HAP-1 (cell line): ENCODE measurements at regions not wholly inside any gene's neighbourhood (a gene's known extent, or its start where the extent isn't known, plus 50 kb on each side); places are given as distances from the start of the nearest gene placed in this dataset.

ENCODE experiments used
- DNase-seq, 2 experiments: peaks; one replicate each; pipeline ENCODE4 v3.0.0-alpha.2; 2016 to 2020; ENCODE audit warnings: low spot score in 2 of 2
- H3K27me3 ChIP-seq: fragments of 250-450 bp; sonication (Bioruptor Pico); 2 replicates; pipeline ENCODE4 v1.5.1; 2020; ENCODE audit warnings: low read depth, mild to moderate bottlenecking, moderate library complexity
- H3K36me3 ChIP-seq: fragments of 250-450 bp; sonication (Bioruptor Pico); replicated peaks from 2 replicates; pipeline ENCODE4 v1.5.1; 2020; ENCODE audit warnings: mild to moderate bottlenecking
- H3K4me1 ChIP-seq: fragments of 250-450 bp; sonication (Bioruptor Pico); 2 replicates; pipeline ENCODE4 v1.5.1; 2020; ENCODE audit warnings: mild to moderate bottlenecking
- H3K4me3 ChIP-seq: fragments of 250-450 bp; sonication (Bioruptor Pico); 2 replicates; pipeline ENCODE4 v1.5.1; 2020; ENCODE audit warnings: mild to moderate bottlenecking, moderate library complexity
- H3K9me3 ChIP-seq: fragments of 250-450 bp; sonication (Bioruptor Pico); 2 replicates; pipeline ENCODE4 v1.5.1; 2020; ENCODE audit warnings: mild to moderate bottlenecking, moderate library complexity
- in situ Hi-C: fragments of 300-500 bp; cut with MboI; formaldehyde crosslinking; loops from 3 replicates; pipeline ENCODE4 v1.14.3; 2020; ENCODE audit warnings: low sequenced_read_pairs, inconsistent platforms, mixed read lengths

DNA sequence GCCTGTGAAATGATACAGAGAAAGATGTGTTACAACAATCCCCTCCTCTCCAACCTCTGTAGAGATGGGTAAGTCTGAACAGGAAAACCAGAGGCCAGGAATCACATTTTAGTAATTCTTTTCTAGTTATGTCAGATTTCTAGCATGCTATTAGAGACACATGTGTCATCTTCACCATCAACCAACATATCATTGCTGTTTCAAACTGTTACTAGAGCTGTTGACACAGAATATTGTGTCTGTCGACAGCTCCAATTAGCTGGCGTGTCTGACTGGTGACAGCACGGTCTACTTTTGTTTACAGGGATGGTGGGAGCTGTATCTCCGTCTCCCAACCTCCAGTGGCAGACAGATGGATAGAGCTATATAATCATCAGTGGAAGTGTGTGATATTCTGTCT, 393.2 kb downstream of the SOX2 start:
- no peak for DNase-seq
- Histone ChIP-seq H3K4me3 (no peak overlapping the region), H3K27me3 (no peaks in the 10 kb centered on the region), H3K36me3 (no peaks in the 10 kb centered on the region), H3K9me3 (no peaks in the 10 kb centered on the region; the same call in 1 of the 2 replicates), H3K4me1 (no peaks in the 10 kb centered on the region)
- in situ Hi-C loops = no loop called here

DNA sequence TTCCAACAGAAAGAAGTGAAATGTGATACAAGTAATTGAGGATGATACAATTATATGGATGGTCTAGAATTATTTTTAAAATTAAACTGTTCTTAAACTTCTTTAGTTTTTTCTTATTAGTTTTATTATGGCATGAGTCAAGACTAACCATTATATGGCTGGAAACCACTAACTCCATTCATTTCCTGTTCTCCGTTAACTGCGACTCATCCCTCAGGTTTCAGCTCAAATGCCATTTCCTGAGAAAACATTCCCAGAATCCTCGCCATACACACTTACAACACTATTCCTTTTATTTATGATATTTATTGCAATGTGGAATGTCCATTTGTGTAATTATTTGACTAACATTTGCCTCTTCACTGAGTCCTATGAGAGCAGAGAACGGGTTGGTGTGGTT, 394.1 kb downstream of the SOX2 start:
- Histone ChIP-seq H3K4me1 (no peaks in the 10 kb centered on the region), H3K9me3 (no peaks in the 10 kb centered on the region; the same call in 1 of the 2 replicates), H3K4me3 (no peak overlapping the region), H3K27me3 (no peaks in the 10 kb centered on the region), H3K36me3 (no peaks in the 10 kb centered on the region)
- in situ Hi-C loops = no loop called here
- no peak for DNase-seq

DNA sequence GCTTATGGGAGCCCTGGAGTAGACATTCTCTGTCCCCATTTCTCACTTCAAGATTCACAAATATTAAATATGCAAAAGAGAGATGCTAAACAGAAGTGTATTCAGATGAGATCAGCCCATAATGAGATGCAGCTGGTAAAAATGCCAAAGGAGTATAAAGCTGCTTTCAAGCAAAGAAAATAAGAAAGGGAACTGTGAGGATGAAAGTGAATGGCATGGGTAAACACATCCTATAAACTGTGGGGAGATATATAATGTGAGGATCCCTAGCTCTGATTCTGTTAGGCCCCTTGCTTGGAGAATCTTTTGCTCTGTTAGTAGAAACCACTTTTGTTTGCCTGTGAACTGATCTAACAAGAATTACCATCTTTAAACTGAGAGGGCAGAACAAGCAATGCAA, 396.6 kb downstream of the SOX2 start:
- H3K27me3 ChIP-seq = no peaks in the 10 kb centered on the region
- no peak for DNase-seq
- no peaks in the 10 kb centered on the region for H3K4me1 ChIP-seq
- no peaks in the 10 kb centered on the region for H3K36me3 ChIP-seq
- no peaks in the 10 kb centered on the region; the same call in 1 of the 2 replicates for H3K9me3 ChIP-seq
- H3K4me3 ChIP-seq = no peak overlapping the region
- in situ Hi-C loops = no loop called here

DNA sequence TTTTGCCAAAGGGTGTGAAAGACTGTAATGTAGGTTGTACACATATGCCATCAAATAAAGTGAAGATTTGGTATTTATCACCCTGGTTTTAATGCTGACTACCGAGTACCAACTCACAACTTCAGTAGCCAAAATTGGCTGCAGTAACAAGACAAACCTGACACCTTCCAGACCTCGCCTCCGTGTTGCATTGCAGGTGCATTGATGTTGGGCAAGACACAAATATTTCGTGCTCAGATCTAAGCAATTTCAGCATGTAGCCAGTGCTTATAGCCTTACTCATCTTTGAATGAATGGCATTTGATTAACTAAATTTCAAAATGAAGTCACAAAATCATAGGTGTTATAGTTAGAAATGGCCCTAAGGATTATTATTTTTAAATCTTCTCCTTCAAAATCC, 400.2 kb downstream of the SOX2 start:
- Histone ChIP-seq H3K9me3 (no peaks in the 10 kb centered on the region; the same call in 1 of the 2 replicates), H3K36me3 (no peaks in the 10 kb centered on the region), H3K4me1 (no peaks in the 10 kb centered on the region), H3K4me3 (no peak overlapping the region), H3K27me3 (no peaks in the 10 kb centered on the region)
- no peak for DNase-seq
- in situ Hi-C loops = no loop called here

DNA sequence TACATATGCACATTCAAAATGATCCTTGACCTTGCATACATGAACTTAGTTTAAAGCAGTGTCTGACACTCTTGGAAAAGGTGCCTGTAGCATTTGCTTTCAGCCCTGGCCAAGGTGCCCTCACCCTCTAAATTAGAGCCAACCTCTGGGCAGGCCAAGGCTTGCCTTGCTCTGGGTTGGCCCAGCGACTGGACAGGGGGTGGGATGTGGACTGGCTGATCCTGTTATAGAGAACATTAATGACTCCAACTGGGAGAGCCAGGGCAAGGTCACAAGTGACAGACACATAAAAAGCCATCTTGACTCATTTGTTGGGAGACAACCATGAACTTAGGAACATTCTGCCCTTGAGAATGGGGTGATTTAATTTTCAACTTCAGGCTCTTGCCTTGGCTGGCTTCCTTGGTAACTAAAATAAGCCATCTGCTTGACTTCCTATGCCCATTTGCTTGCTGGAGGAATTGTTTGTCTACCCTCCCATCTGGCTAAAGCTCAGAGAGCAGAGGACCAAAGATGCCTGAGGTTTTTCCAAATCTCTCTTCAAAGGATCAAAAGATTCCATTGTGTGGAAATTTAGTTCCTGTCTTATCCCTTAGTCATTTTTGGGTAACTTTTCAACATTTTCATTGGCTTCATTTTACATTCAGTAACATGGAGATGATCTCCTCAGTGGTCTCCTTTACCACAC, 403.7 kb downstream of the SOX2 start:
- H3K36me3 ChIP-seq = no peaks in the 10 kb centered on the region
- DNase-seq = no peak
- H3K4me1 ChIP-seq = no peaks in the 10 kb centered on the region; the same call in 1 of the 2 replicates
- no peak overlapping the region for H3K4me3 ChIP-seq
- no peaks in the 10 kb centered on the region for H3K27me3 ChIP-seq
- no peaks in the 10 kb centered on the region for H3K9me3 ChIP-seq
- in situ Hi-C loops = no loop called here

DNA sequence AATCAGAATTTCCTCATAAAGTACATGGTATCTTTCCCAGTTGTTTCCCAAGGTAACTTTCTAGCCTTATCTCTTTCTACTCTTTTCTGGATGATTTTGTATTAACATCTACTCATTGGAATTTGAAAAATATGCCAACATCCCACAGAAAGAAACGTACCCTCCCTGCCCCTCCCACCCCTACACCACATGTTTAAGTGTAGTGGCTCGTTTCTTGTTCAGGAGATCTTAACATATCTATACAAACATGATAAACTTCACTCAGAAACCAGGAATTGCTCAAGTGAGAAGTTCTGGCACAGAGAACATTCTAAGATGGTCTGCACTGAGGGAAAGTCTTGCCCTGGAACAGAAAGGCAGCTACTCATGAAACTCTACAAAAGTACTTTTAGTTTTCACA, 404.7 kb downstream of the SOX2 start:
- peaks cover 9% of the 10 kb centered on the region for H3K4me1 ChIP-seq
- H3K27me3 ChIP-seq = no peaks in the 10 kb centered on the region
- H3K9me3 ChIP-seq = no peaks in the 10 kb centered on the region
- DNase-seq = no peak
- no peaks in the 10 kb centered on the region for H3K36me3 ChIP-seq
- in situ Hi-C loops = no loop called here
- no peak overlapping the region for H3K4me3 ChIP-seq

DNA sequence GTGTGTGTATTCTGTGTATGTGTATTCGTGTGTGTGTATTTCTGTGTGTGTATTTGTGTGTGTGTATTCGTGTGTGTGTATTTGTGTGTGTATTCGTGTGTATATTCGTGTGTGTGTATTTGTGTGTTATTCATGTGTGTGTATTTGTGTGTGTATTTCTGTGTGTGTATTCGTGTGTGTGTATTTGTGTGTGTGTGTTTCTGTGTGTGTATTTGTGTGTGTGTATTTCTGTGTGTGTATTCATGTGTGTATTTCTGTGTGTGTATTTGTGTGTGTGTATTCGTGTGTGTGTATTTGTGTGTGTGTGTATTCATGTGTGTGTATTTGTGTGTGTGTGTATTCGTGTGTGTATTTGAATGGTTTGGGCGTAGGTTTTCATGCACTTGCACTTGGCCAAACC, 405.4 kb downstream of the SOX2 start:
- Histone ChIP-seq H3K27me3 (no peaks in the 10 kb centered on the region), H3K4me1 (peaks cover 14% of the 10 kb centered on the region), H3K36me3 (no peaks in the 10 kb centered on the region), H3K9me3 (no peaks in the 10 kb centered on the region), H3K4me3 (no peak overlapping the region)
- DNase-seq = no peak
- in situ Hi-C loops = no loop called here

DNA sequence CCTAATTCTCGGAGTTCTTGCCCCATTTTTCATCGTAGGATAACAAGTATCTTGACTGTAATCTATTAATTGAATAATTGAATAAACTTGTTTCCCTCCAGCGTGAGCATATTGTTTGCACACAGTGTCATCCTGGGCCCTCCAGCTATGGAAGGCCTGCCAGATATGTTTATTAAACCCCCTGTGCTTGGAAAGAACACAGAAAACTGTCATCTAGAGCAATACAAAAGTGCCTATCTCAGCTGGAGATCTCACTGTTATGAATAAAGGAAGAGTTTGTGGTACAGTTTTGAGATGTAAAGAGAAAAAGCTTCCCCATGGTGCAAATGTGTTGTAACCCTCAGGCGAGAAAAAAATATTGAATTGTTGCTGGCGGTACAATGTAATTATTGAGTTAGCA, 405.9 kb downstream of the SOX2 start:
- H3K36me3 ChIP-seq = no peaks in the 10 kb centered on the region
- H3K9me3 ChIP-seq = no peaks in the 10 kb centered on the region
- no peak overlapping the region for H3K4me3 ChIP-seq
- no peaks in the 10 kb centered on the region for H3K27me3 ChIP-seq
- peaks cover 14% of the 10 kb centered on the region for H3K4me1 ChIP-seq
- DNase-seq = peak in 1 of 2 experiments; percentile 21
- in situ Hi-C loops = no loop called here

DNA sequence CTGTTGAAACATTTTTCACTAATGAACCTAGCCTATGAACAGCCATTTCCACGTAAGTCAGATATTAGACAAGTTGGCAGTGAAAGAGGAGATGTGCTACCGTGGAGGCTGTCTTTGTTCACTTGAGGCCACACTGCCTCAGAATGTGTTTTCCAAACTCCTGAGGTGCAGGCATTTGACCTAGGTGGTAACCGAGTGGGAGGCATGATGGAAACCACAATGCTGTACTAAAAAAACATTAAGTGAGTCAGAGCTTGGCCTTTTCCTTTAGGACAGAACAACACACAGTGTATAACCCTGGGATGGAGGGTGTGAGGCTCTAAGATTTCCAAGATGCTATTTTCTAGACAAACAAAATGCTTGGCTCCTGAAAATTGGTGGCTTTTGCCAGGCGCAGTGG, 406.3 kb downstream of the SOX2 start:
- no peak for DNase-seq
- no peaks in the 10 kb centered on the region for H3K36me3 ChIP-seq
- H3K4me1 ChIP-seq = peaks cover 14% of the 10 kb centered on the region
- H3K27me3 ChIP-seq = no peaks in the 10 kb centered on the region
- in situ Hi-C loops = no loop called here
- no peaks in the 10 kb centered on the region for H3K9me3 ChIP-seq
- H3K4me3 ChIP-seq = no peak overlapping the region

DNA sequence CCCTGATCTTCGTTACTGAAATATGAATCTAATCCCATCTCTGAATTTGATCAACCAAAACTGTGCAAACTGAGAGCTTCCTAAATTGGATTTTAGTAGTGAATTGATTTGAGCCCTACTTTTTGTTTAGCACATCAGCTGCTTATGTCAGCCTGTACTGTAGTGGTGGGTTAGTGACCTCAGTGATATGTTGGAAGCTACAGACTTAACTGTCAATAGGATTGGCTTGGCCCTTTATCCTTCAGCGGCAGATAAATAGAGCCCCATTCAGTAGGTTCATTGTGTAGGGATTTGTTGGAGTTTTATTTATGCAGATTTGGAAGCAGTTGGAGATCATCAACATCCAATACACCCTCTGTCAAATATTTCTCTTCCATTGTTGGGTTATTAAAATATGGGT, 409.7 kb downstream of the SOX2 start:
- H3K9me3 ChIP-seq = no peaks in the 10 kb centered on the region
- H3K4me1 ChIP-seq = peaks cover 14% of the 10 kb centered on the region
- H3K27me3 ChIP-seq = no peaks in the 10 kb centered on the region
- no peaks in the 10 kb centered on the region for H3K36me3 ChIP-seq
- no peak overlapping the region for H3K4me3 ChIP-seq
- in situ Hi-C loops = no loop called here
- peak; percentile 45 to 89 for DNase-seq

DNA sequence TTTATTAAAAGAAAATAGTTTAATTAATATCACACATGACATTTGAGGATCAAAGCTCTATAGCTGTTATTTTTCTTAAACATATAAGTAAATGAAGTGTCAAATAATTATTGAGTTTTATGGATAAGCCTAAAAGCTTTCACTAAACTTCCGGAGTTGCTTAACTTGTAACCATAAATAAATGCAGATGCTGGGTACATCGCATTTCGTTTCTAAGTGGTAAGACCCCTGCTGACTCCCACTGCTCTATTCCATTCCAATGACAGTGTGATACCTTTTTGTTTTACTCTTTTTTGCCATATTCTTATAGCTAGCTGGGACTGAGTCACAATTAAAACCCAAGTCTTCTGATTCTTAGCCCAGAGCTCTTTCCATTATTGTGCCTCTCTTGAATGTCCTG, 411.1 kb downstream of the SOX2 start:
- no peaks in the 10 kb centered on the region for H3K27me3 ChIP-seq
- no peak for DNase-seq
- in situ Hi-C loops = no loop called here

DNA sequence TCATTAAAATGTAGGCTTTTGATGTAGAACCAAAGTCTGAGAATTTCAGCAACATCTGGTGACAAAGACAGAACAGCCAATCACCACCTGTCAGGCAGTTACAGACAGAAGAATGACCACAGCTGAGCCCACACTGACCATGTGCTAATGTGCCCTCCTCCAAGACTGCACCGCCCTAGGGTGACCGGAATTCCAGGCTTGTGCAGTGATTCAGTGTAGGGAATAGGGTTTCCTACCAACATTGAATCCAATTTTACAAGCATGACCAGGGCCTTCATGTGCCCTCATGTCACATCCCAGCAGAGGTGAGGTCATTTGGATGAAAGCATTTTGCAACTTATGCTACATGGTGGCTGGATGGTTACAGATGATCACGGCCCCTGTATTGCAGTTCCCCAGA, 412.5 kb downstream of the SOX2 start:
- H3K4me3 ChIP-seq = no peak overlapping the region
- peaks cover 14% of the 10 kb centered on the region for H3K4me1 ChIP-seq
- in situ Hi-C loops = no loop called here
- H3K9me3 ChIP-seq = no peaks in the 10 kb centered on the region
- no peaks in the 10 kb centered on the region for H3K27me3 ChIP-seq
- H3K36me3 ChIP-seq = no peaks in the 10 kb centered on the region
- DNase-seq = no peak

More for the DNA sequence above, 411.1 kb downstream of the SOX2 start:
- Histone ChIP-seq H3K4me3 (no peak overlapping the region), H3K36me3 (no peaks in the 10 kb centered on the region), H3K4me1 (peaks cover 14% of the 10 kb centered on the region), H3K9me3 (no peaks in the 10 kb centered on the region)

DNA sequence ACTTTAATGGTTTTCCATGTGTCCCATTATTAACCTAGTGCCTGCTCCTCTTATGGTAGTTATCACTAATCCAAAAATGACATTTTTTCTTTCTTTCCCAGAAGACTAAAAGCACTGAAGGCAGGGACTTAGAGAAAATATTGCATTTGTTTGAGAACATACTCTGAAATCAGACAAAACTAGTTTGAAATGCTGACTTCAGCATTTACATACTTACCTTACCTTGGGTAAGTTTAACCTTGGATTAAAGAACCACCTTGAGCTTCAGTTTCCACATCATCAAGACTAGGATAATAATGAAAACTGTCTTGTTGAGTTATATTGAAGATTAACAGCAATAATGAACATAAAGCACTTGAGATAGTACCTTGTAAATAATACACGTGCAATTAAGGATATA, 413.0 kb downstream of the SOX2 start:
- Histone ChIP-seq H3K27me3 (no peaks in the 10 kb centered on the region), H3K36me3 (no peaks in the 10 kb centered on the region), H3K4me3 (no peak overlapping the region), H3K4me1 (peaks cover 14% of the 10 kb centered on the region), H3K9me3 (no peaks in the 10 kb centered on the region)
- no peak for DNase-seq
- in situ Hi-C loops = loop anchor here (25.0 kb wide), 1 partner anchor 412 kb away; the partner anchor contains the start of gene SOX2

DNA sequence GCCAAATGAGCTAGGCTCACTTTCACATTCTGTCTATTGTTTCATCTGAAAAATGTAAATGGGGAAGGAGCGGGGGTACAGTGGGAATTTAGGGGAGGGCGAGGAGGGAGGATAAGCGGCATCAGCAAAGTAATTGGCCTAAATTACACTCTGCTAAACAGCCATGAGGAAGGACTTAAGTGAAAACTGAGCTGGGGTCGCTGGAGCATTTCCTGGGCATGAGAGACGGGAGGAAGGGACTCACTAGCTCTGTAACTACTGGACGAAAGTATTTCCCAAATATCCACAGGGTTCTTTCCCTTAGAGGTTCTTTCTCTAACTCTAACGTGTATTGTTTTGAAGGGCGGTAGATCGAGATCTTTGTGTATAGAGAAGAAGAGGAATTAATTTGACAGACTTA, 418.0 kb downstream of the SOX2 start:
- no peaks in the 10 kb centered on the region for H3K27me3 ChIP-seq

DNA sequence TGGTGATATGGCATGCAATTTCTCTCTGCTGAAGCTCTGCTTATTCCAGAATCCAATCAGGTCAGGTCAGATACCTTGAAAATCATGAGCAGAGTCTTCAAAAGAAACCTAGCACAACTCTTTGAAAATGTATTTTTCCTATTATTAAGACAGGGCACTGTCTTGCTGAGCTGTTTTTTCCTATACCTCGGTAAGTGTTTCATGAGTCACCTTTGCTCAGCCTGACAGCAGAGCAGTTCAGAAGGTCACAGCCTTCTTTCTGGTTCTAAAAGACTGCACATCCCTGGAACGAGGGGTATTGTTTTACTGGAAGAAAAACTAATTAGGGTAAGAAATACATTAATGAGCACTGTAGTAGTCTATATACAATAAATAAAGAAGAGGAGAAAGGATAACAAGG, 422.0 kb downstream of the SOX2 start:
- Histone ChIP-seq H3K9me3 (no peaks in the 10 kb centered on the region), H3K4me1 (no peaks in the 10 kb centered on the region), H3K4me3 (no peak overlapping the region), H3K36me3 (no peaks in the 10 kb centered on the region), H3K27me3 (no peaks in the 10 kb centered on the region)
- in situ Hi-C loops = loop anchor here (25.0 kb wide), 1 partner anchor 421 kb away; the partner anchor contains the start of gene SOX2
- no peak for DNase-seq

More for the DNA sequence above, 418.0 kb downstream of the SOX2 start:
- no peaks in the 10 kb centered on the region for H3K36me3 ChIP-seq
- no peaks in the 10 kb centered on the region for H3K9me3 ChIP-seq
- no peak for DNase-seq
- in situ Hi-C loops = loop anchor here (25.0 kb wide), 1 partner anchor 417 kb away; the partner anchor contains the start of gene SOX2
- H3K4me1 ChIP-seq = no peaks in the 10 kb centered on the region
- H3K4me3 ChIP-seq = no peak overlapping the region
